Liver (tissue), 8 donors: ENCODE measurements at regions not wholly inside any gene's neighbourhood (a gene's known extent, or its start where the extent isn't known, plus 50 kb on each side); places are given as distances from the start of the nearest gene placed in this dataset.

Experiments used
- DNase-seq: peaks from one replicate; pipeline ENCODE4 v3.0.0-alpha.2; 2017; ENCODE audit warnings: low spot score
- H3K27ac ChIP-seq, 2 donors: one replicate each; pipeline ENCODE4 v1.7.0; 2013; ENCODE audit warnings: inconsistent platforms in 2 of 2, low read length in 2 of 2, control low read depth in 1 of 2, low read depth in 1 of 2, mild to moderate bottlenecking in 1 of 2
- H3K27me3 ChIP-seq, 4 donors: one replicate each; pipeline versions ENCODE4 v1.6.1 to v1.7.0; 2013; ENCODE audit warnings: low read length in 3 of 4, inconsistent platforms in 1 of 4, mild to moderate bottlenecking in 1 of 4, moderate library complexity in 1 of 4; ENCODE audit not compliant: control insufficient read depth in 4 of 4, insufficient read depth in 4 of 4
- H3K36me3 ChIP-seq, 4 donors: one replicate each; pipeline versions ENCODE4 v1.6.1 to v1.7.0; 2013; ENCODE audit warnings: low read length in 3 of 4, mild to moderate bottlenecking in 3 of 4, low read depth in 1 of 4, moderate library complexity in 1 of 4; ENCODE audit not compliant: control insufficient read depth in 4 of 4, insufficient read depth in 3 of 4
- H3K4me1 ChIP-seq, 4 donors: one replicate each; pipeline versions ENCODE4 v1.6.1 to v1.7.0; 2013; ENCODE audit warnings: low read length in 3 of 4, mild to moderate bottlenecking in 3 of 4, moderate library complexity in 1 of 4; ENCODE audit not compliant: control insufficient read depth in 4 of 4, insufficient read depth in 4 of 4
- H3K4me3 ChIP-seq, 3 donors: one replicate each; pipeline versions ENCODE4 v1.6.1 to v1.7.0; 2013; ENCODE audit warnings: low read length in 3 of 3, control low read depth in 1 of 3, low read depth in 1 of 3, mild to moderate bottlenecking in 1 of 3
- H3K9ac ChIP-seq, 2 donors: one replicate each; pipeline ENCODE4 v1.7.0; 2013; ENCODE audit warnings: low read length in 2 of 2, mild to moderate bottlenecking in 2 of 2, moderate library complexity in 2 of 2, control low read depth in 1 of 2, low read depth in 1 of 2
- H3K9me3 ChIP-seq, 4 donors: one replicate each; pipeline versions ENCODE4 v1.6.1 to v1.7.0; 2013; ENCODE audit warnings: low read length in 3 of 4; ENCODE audit not compliant: control insufficient read depth in 4 of 4
- EGR1 ChIP-seq, 2 donors: IDR thresholded peaks; 2 replicates each; pipeline ENCODE4 v1.6.1; 2016 to 2018; ENCODE audit warnings: antibody characterized with exemption in 2 of 2, low read depth in 2 of 2
- FOXA1 ChIP-seq: IDR thresholded peaks from 2 replicates; pipeline ENCODE4 v1.6.1; 2016; ENCODE audit warnings: antibody characterized with exemption
- FOXA2 ChIP-seq: IDR thresholded peaks from 2 replicates; pipeline ENCODE4 v1.6.1; 2016; ENCODE audit warnings: antibody characterized with exemption
- HNF4A ChIP-seq, 2 donors: conservative IDR thresholded peaks; 2 replicates each; pipeline ENCODE4 v1.6.1; 2016; ENCODE audit warnings: antibody characterized with exemption in 2 of 2, mild to moderate bottlenecking in 2 of 2
- HNF4G ChIP-seq: IDR thresholded peaks from 2 replicates; pipeline ENCODE4 v1.6.1; 2016; ENCODE audit warnings: antibody characterized with exemption
- JUND ChIP-seq, 2 donors: IDR thresholded peaks; 2 replicates each; pipeline ENCODE4 v1.6.1; 2016; ENCODE audit warnings: antibody characterized with exemption in 2 of 2
- NR2F2 ChIP-seq: IDR thresholded peaks from 2 replicates; pipeline ENCODE4 v1.6.1; 2016; ENCODE audit warnings: antibody characterized with exemption
- RAD21 ChIP-seq, 2 donors: IDR thresholded peaks; 2 replicates each; pipeline ENCODE4 v1.6.1; 2016; ENCODE audit warnings: antibody characterized with exemption in 2 of 2, mild to moderate bottlenecking in 2 of 2
- RXRA ChIP-seq, 2 donors: IDR thresholded peaks; 2 replicates each; pipeline ENCODE4 v1.6.1; 2017 to 2018; ENCODE audit warnings: antibody characterized with exemption in 2 of 2, mild to moderate bottlenecking in 1 of 2
- SP1 ChIP-seq: IDR thresholded peaks from 2 replicates; pipeline ENCODE4 v1.6.1; 2018; ENCODE audit warnings: antibody characterized with exemption, mild to moderate bottlenecking
- TAF1 ChIP-seq: conservative IDR thresholded peaks from 2 replicates; pipeline ENCODE4 v1.6.1; 2016; ENCODE audit warnings: antibody characterized with exemption, mild to moderate bottlenecking
- YY1 ChIP-seq: IDR thresholded peaks from 2 replicates; pipeline ENCODE4 v1.6.1; 2016; ENCODE audit warnings: antibody characterized with exemption, mild to moderate bottlenecking
- WGBS: extraction: QIAGEN DNeasy Blood & Tissue Kit; methylation state at CpG from one replicate; pipeline ENCODE4 v1.1.7; 2013; 5-methylcytosine and 5-hydroxymethylcytosine counted together
- TF ChIP-seq, protein P1 (sequence below): IDR thresholded peaks from 2 replicates; pipeline ENCODE4 v1.6.1; 2016; ENCODE audit warnings: antibody characterized with exemption, mild to moderate bottlenecking
- TF ChIP-seq, protein P2 (sequence below): IDR thresholded peaks from 2 replicates; pipeline ENCODE4 v1.6.1; 2016; ENCODE audit warnings: antibody characterized with exemption
- TF ChIP-seq, protein P3 (sequence below): fragments of 150-350 bp; IDR thresholded peaks from 2 replicates; pipeline ENCODE4 v1.5.1; 2017; ENCODE audit warnings: improper control_type of control experiment, low read depth, low read length; ENCODE audit not compliant: missing input control
- TF ChIP-seq, protein P4 (sequence below): IDR thresholded peaks from 2 replicates; pipeline ENCODE4 v1.6.1; 2016; ENCODE audit warnings: antibody characterized with exemption
- TF ChIP-seq, protein P5 (sequence below): IDR thresholded peaks from 2 replicates; pipeline ENCODE4 v1.6.1; 2016; ENCODE audit warnings: antibody characterized with exemption
- donor health status: healthy.
- donor health status: healthy.
- donor health status: healthy.
- donor health status: healthy.
- donor health status: healthy.

DNA sequence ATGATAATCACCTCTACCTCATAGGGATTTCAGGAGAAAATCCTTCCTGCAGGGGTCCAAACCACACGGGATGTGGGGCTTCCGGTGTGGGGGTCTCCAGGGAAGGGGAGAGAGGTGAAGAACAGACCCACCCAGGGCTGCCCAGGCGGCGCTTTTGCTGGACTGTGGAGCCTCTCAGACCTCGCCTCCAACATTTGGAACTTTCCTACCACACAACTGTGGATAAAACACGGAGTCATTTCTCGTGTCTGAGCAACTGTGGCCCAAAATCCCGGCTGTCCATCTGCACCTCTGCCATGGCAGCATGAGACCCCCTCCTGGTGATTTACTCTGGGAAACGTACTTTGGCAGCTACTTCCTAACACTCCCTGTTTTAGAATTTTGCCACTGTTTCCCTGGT is 307.8 kb upstream of the IRX4 start:
- TF ChIP-seq HNF4A (conservative IDR thresholded peaks at IDR 0.05) (no peak), TAF1 (no peak), RAD21 (IDR thresholded peaks at IDR 0.05) (no peak), YY1 (no peak), EGR1 (IDR thresholded peaks at IDR 0.05; ENCODE audit: low read depth in 2 of 2) (no peak), SP1 (no peak), JUND (IDR thresholded peaks at IDR 0.05) (no peak), RXRA (IDR thresholded peaks at IDR 0.05) (no peak), FOXA1 (no peak), HNF4G (no peak), NR2F2 (no peak)
- TF ChIP-seq, protein P1, sequence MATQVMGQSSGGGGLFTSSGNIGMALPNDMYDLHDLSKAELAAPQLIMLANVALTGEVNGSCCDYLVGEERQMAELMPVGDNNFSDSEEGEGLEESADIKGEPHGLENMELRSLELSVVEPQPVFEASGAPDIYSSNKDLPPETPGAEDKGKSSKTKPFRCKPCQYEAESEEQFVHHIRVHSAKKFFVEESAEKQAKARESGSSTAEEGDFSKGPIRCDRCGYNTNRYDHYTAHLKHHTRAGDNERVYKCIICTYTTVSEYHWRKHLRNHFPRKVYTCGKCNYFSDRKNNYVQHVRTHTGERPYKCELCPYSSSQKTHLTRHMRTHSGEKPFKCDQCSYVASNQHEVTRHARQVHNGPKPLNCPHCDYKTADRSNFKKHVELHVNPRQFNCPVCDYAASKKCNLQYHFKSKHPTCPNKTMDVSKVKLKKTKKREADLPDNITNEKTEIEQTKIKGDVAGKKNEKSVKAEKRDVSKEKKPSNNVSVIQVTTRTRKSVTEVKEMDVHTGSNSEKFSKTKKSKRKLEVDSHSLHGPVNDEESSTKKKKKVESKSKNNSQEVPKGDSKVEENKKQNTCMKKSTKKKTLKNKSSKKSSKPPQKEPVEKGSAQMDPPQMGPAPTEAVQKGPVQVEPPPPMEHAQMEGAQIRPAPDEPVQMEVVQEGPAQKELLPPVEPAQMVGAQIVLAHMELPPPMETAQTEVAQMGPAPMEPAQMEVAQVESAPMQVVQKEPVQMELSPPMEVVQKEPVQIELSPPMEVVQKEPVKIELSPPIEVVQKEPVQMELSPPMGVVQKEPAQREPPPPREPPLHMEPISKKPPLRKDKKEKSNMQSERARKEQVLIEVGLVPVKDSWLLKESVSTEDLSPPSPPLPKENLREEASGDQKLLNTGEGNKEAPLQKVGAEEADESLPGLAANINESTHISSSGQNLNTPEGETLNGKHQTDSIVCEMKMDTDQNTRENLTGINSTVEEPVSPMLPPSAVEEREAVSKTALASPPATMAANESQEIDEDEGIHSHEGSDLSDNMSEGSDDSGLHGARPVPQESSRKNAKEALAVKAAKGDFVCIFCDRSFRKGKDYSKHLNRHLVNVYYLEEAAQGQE, result no peak
- TF ChIP-seq, protein P2, sequence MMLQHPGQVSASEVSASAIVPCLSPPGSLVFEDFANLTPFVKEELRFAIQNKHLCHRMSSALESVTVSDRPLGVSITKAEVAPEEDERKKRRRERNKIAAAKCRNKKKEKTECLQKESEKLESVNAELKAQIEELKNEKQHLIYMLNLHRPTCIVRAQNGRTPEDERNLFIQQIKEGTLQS, result no peak
- TF ChIP-seq, protein P3, sequence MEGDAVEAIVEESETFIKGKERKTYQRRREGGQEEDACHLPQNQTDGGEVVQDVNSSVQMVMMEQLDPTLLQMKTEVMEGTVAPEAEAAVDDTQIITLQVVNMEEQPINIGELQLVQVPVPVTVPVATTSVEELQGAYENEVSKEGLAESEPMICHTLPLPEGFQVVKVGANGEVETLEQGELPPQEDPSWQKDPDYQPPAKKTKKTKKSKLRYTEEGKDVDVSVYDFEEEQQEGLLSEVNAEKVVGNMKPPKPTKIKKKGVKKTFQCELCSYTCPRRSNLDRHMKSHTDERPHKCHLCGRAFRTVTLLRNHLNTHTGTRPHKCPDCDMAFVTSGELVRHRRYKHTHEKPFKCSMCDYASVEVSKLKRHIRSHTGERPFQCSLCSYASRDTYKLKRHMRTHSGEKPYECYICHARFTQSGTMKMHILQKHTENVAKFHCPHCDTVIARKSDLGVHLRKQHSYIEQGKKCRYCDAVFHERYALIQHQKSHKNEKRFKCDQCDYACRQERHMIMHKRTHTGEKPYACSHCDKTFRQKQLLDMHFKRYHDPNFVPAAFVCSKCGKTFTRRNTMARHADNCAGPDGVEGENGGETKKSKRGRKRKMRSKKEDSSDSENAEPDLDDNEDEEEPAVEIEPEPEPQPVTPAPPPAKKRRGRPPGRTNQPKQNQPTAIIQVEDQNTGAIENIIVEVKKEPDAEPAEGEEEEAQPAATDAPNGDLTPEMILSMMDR, result no peak
- TF ChIP-seq, protein P4, sequence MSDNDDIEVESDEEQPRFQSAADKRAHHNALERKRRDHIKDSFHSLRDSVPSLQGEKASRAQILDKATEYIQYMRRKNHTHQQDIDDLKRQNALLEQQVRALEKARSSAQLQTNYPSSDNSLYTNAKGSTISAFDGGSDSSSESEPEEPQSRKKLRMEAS, result no peak
- Histone ChIP-seq H3K9me3 (peaks cover 0 to 4% (median 2%) of the 10 kb centered on the region in 4 donors), H3K4me1 (no peaks in the 10 kb centered on the region), H3K9ac (no peak overlapping the region), H3K27ac (no peak overlapping the region), H3K4me3 (no peak overlapping the region), H3K27me3 (no peaks in the 10 kb centered on the region), H3K36me3 (no peaks in the 10 kb centered on the region)
- 69% methylated on average over 9 of the region's 9 CpGs for whole genome bisulfite sequencing
- DNase-seq, result no peak

DNA sequence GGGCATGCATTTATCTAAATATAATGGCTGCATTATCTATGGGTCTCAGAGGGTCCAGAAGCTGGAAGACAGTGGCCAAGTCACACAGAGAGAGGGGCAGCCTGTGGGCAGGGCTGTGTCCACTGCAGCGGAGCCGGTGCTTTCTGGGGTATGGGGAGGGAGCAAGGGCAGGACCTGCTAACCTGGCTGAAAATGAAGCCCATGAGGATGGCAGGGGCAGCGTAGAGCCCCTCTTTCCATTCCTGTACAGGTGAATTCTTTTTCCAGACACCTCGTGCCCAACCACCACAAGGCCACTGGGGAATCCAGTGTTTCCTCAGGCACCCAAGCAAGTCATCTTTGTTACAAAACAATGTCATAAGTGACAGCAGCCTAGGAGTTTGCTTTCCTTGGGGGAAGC is 305.9 kb upstream of the IRX4 start:
- H3K27me3 ChIP-seq, result peaks cover 0 to 2% (median 0%) of the 10 kb centered on the region in 4 donors
- no peak overlapping the region for H3K9ac ChIP-seq
- H3K36me3 ChIP-seq, result no peaks in the 10 kb centered on the region
- 84% methylated on average over 4 of the region's 4 CpGs for WGBS
- H3K27ac ChIP-seq, result no peak overlapping the region
- no peaks in the 10 kb centered on the region for H3K4me1 ChIP-seq
- H3K4me3 ChIP-seq, result no peak overlapping the region
- no peak for DNase-seq
- no peaks in the 10 kb centered on the region for H3K9me3 ChIP-seq
- TF ChIP-seq FOXA2, result no peak
- no peak for TF ChIP-seq HNF4A (conservative IDR thresholded peaks at IDR 0.05)
- TF ChIP-seq, protein P3, result no peak
- no peak for TF ChIP-seq YY1
- TF ChIP-seq, protein P5, sequence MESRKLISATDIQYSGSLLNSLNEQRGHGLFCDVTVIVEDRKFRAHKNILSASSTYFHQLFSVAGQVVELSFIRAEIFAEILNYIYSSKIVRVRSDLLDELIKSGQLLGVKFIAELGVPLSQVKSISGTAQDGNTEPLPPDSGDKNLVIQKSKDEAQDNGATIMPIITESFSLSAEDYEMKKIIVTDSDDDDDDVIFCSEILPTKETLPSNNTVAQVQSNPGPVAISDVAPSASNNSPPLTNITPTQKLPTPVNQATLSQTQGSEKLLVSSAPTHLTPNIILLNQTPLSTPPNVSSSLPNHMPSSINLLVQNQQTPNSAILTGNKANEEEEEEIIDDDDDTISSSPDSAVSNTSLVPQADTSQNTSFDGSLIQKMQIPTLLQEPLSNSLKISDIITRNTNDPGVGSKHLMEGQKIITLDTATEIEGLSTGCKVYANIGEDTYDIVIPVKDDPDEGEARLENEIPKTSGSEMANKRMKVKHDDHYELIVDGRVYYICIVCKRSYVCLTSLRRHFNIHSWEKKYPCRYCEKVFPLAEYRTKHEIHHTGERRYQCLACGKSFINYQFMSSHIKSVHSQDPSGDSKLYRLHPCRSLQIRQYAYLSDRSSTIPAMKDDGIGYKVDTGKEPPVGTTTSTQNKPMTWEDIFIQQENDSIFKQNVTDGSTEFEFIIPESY, result no peak
- no peak for TF ChIP-seq NR2F2
- TF ChIP-seq, protein P1, result no peak
- TF ChIP-seq, protein P2, result no peak
- TF ChIP-seq HNF4G, result no peak
- no peak for TF ChIP-seq RXRA (IDR thresholded peaks at IDR 0.05)
- TF ChIP-seq EGR1 (IDR thresholded peaks at IDR 0.05; ENCODE audit: low read depth in 2 of 2), result no peak
- no peak for TF ChIP-seq TAF1
- TF ChIP-seq JUND (IDR thresholded peaks at IDR 0.05), result no peak
- TF ChIP-seq FOXA1, result no peak
- TF ChIP-seq SP1, result no peak
- TF ChIP-seq RAD21 (IDR thresholded peaks at IDR 0.05), result no peak
